Type B pancreatic cell (in vitro differentiated cells): ENCODE measurements at regions not wholly inside any gene's neighbourhood (a gene's known extent, or its start where the extent isn't known, plus 50 kb on each side); places are given as distances from the start of the nearest gene placed in this dataset.

ENCODE experiments used
- DNase-seq: peaks from one replicate; pipeline ENCODE4 v3.0.0; 2021; ENCODE audit warnings: mixed read lengths; ENCODE audit not compliant: unreplicated experiment; ENCODE audit errors: extremely low spot score
- H3K27ac Mint-ChIP-seq: 2 replicates; pipeline ENCODE4 v1.8.0; 2021; ENCODE audit warnings: mild to moderate bottlenecking, mixed read lengths
- H3K27me3 Mint-ChIP-seq: 2 replicates; pipeline ENCODE4 v1.8.0; 2021; ENCODE audit warnings: mixed read lengths
- H3K36me3 Mint-ChIP-seq: 2 replicates; pipeline ENCODE4 v1.8.0; 2021; ENCODE audit warnings: mixed read lengths
- H3K4me1 Mint-ChIP-seq: one replicate; pipeline ENCODE4 v1.8.0; 2021; ENCODE audit warnings: mixed read lengths; ENCODE audit not compliant: unreplicated experiment
- H3K4me3 Mint-ChIP-seq: 2 replicates; pipeline ENCODE4 v1.8.0; 2021; ENCODE audit warnings: mild to moderate bottlenecking, mixed read lengths
- H3K9me3 Mint-ChIP-seq: 2 replicates; pipeline ENCODE4 v1.8.0; 2021; ENCODE audit warnings: mixed read lengths
- CTCF ChIP-seq: fragments of 200-600 bp; sonication (generic); conservative IDR thresholded peaks from 2 replicates; pipeline ENCODE4 v1.5.0; 2021; ENCODE audit warnings: antibody characterized with exemption, mild to moderate bottlenecking

- H3K27ac Mint-ChIP-seq, result no peak overlapping the region
- H3K4me1 Mint-ChIP-seq, result peaks cover 5% of the 10 kb centered on the region
- no peak for DNase-seq
- no peak for TF ChIP-seq CTCF
- no peaks in the 10 kb centered on the region for H3K36me3 Mint-ChIP-seq
- H3K9me3 Mint-ChIP-seq, result no peaks in the 10 kb centered on the region
- no peak overlapping the region for H3K4me3 Mint-ChIP-seq
- H3K27me3 Mint-ChIP-seq, result peaks cover 11% of the 10 kb centered on the region
Observed at GRCh38 chr17:72594248-72594647, 473.4 kb downstream of the SOX9 start.
